ENCODE measurements at regions not wholly inside any gene's neighbourhood (a gene's known extent, or its start where the extent isn't known, plus 50 kb on each side); places are given as distances from the start of the nearest gene placed in this dataset.

- DNase-seq (ENCODE audit: insufficient read length, low spot score) = no peak
- TF ChIP-seq SPI1 (IDR thresholded peaks at IDR 0.05; ENCODE audit: low read depth, low read length) (no peak), POLR2A (IDR thresholded peaks at IDR 0.05; ENCODE audit: low read depth, low read length) (no peak)
- no peak for FAIRE-seq
Measured at GRCh38 chr4:129578336-129578735, 482.4 kb downstream of the C4orf33 start.

GRCh38 chr4:129581305-129581704 is 485.4 kb downstream of the C4orf33 start:
- TF ChIP-seq SPI1 (IDR thresholded peaks at IDR 0.05; ENCODE audit: low read depth, low read length) (no peak), POLR2A (IDR thresholded peaks at IDR 0.05; ENCODE audit: low read depth, low read length) (no peak), TAF1 (IDR thresholded peaks at IDR 0.05; ENCODE audit: low read depth, low read length) (no peak)
- FAIRE-seq = no peak
- DNase-seq (ENCODE audit: insufficient read length, low spot score) = no peak

GRCh38 chr4:129583868-129584267 is 487.9 kb downstream of the C4orf33 start:
- no peak for TF ChIP-seq SPI1 (IDR thresholded peaks at IDR 0.05; ENCODE audit: low read depth, low read length)
- TF ChIP-seq POLR2AphosphoS5 (IDR thresholded peaks at IDR 0.05; ENCODE audit: low read depth, low read length) = no peak
- no peak for TF ChIP-seq POLR2A (IDR thresholded peaks at IDR 0.05; ENCODE audit: low read depth, low read length)
- TF ChIP-seq POU2F2 (IDR thresholded peaks at IDR 0.05; ENCODE audit: low read depth, low read length) = no peak
- TF ChIP-seq TAF1 (IDR thresholded peaks at IDR 0.05; ENCODE audit: low read depth, low read length) = no peak
- no peak for TF ChIP-seq PAX5 (IDR thresholded peaks at IDR 0.05; ENCODE audit: insufficient read depth, low read length, severe bottlenecking)
- FAIRE-seq (no peak), DNase-seq (ENCODE audit: insufficient read length, low spot score) (no peak)

GRCh38 chr4:129598582-129598981 is 502.6 kb downstream of the C4orf33 start:
- FAIRE-seq (no peak), DNase-seq (ENCODE audit: insufficient read length, low spot score) (no peak)
- no peak for TF ChIP-seq PAX5 (IDR thresholded peaks at IDR 0.05; ENCODE audit: insufficient read depth, low read length, severe bottlenecking)
- TF ChIP-seq POU2F2 (IDR thresholded peaks at IDR 0.05; ENCODE audit: low read depth, low read length) = no peak
- TF ChIP-seq POLR2A (IDR thresholded peaks at IDR 0.05; ENCODE audit: low read depth, low read length) = no peak
- TF ChIP-seq SPI1 (IDR thresholded peaks at IDR 0.05; ENCODE audit: low read depth, low read length) = no peak
- no peak for TF ChIP-seq TAF1 (IDR thresholded peaks at IDR 0.05; ENCODE audit: low read depth, low read length)
- TF ChIP-seq POLR2AphosphoS5 (IDR thresholded peaks at IDR 0.05; ENCODE audit: low read depth, low read length) = no peak

GRCh38 chr4:129600898-129601297 is 504.9 kb downstream of the C4orf33 start:
- no peak for TF ChIP-seq POLR2A (IDR thresholded peaks at IDR 0.05; ENCODE audit: low read depth, low read length)
- TF ChIP-seq PAX5 (IDR thresholded peaks at IDR 0.05; ENCODE audit: insufficient read depth, low read length, severe bottlenecking) = no peak
- no peak for TF ChIP-seq TAF1 (IDR thresholded peaks at IDR 0.05; ENCODE audit: low read depth, low read length)
- TF ChIP-seq SPI1 (IDR thresholded peaks at IDR 0.05; ENCODE audit: low read depth, low read length) = no peak
- no peak for TF ChIP-seq POU2F2 (IDR thresholded peaks at IDR 0.05; ENCODE audit: low read depth, low read length)
- no peak for TF ChIP-seq POLR2AphosphoS5 (IDR thresholded peaks at IDR 0.05; ENCODE audit: low read depth, low read length)
- no peak for DNase-seq (ENCODE audit: insufficient read length, low spot score)
- no peak for FAIRE-seq

GRCh38 chr4:129602447-129602846 is 506.5 kb downstream of the C4orf33 start:
- TF ChIP-seq POLR2A (IDR thresholded peaks at IDR 0.05; ENCODE audit: low read depth, low read length) = no peak
- no peak for TF ChIP-seq TAF1 (IDR thresholded peaks at IDR 0.05; ENCODE audit: low read depth, low read length)
- no peak for TF ChIP-seq PAX5 (IDR thresholded peaks at IDR 0.05; ENCODE audit: insufficient read depth, low read length, severe bottlenecking)
- no peak for TF ChIP-seq POLR2AphosphoS5 (IDR thresholded peaks at IDR 0.05; ENCODE audit: low read depth, low read length)
- TF ChIP-seq POU2F2 (IDR thresholded peaks at IDR 0.05; ENCODE audit: low read depth, low read length) = no peak
- TF ChIP-seq SPI1 (IDR thresholded peaks at IDR 0.05; ENCODE audit: low read depth, low read length) = no peak
- no peak for DNase-seq (ENCODE audit: insufficient read length, low spot score)
- no peak for FAIRE-seq

GRCh38 chr4:129603241-129603931 is 507.4 kb downstream of the C4orf33 start:
- FAIRE-seq = no peak
- no peak for TF ChIP-seq SPI1 (IDR thresholded peaks at IDR 0.05; ENCODE audit: low read depth, low read length)
- TF ChIP-seq POLR2AphosphoS5 (IDR thresholded peaks at IDR 0.05; ENCODE audit: low read depth, low read length) = no peak
- no peak for TF ChIP-seq TAF1 (IDR thresholded peaks at IDR 0.05; ENCODE audit: low read depth, low read length)
- no peak for TF ChIP-seq POLR2A (IDR thresholded peaks at IDR 0.05; ENCODE audit: low read depth, low read length)
- no peak for TF ChIP-seq PAX5 (IDR thresholded peaks at IDR 0.05; ENCODE audit: insufficient read depth, low read length, severe bottlenecking)
- TF ChIP-seq POU2F2 (IDR thresholded peaks at IDR 0.05; ENCODE audit: low read depth, low read length) = no peak
- no peak for DNase-seq (ENCODE audit: insufficient read length, low spot score)

- no peak for DNase-seq (ENCODE audit: insufficient read length, low spot score)
- no peak for FAIRE-seq
- TF ChIP-seq POLR2AphosphoS5 (IDR thresholded peaks at IDR 0.05; ENCODE audit: low read depth, low read length) = no peak
Measured at GRCh38 chr4:129604632-129605255, 508.8 kb downstream of the C4orf33 start.

GRCh38 chr4:129614611-129615010 is 518.7 kb downstream of the C4orf33 start:
- TF ChIP-seq SPI1 (IDR thresholded peaks at IDR 0.05; ENCODE audit: low read depth, low read length) (no peak), POLR2A (IDR thresholded peaks at IDR 0.05; ENCODE audit: low read depth, low read length) (no peak), POLR2AphosphoS5 (IDR thresholded peaks at IDR 0.05; ENCODE audit: low read depth, low read length) (no peak), POU2F2 (IDR thresholded peaks at IDR 0.05; ENCODE audit: low read depth, low read length) (no peak)
- DNase-seq (ENCODE audit: insufficient read length, low spot score) (no peak), FAIRE-seq (no peak)

GRCh38 chr4:129622566-129622965 is 526.6 kb downstream of the C4orf33 start:
- TF ChIP-seq PAX5 (IDR thresholded peaks at IDR 0.05; ENCODE audit: insufficient read depth, low read length, severe bottlenecking) = no peak
- no peak for FAIRE-seq
- DNase-seq (ENCODE audit: insufficient read length, low spot score) = no peak

Measured in GM12891 (cell line).